ENCODE measurements at regions not wholly inside any gene's neighbourhood (a gene's known extent, or its start where the extent isn't known, plus 50 kb on each side); places are given as distances from the start of the nearest gene placed in this dataset.
"Not testable (repeated sequence)": the region's sequence is repeated elsewhere in the genome, so short reads cannot be mapped to it uniquely, and the experiment has no call there.

- no peak for DNase-seq
These were observed 458.3 kb upstream of the CBLB start for GRCh38 chr3:106326941-106327695.

GRCh38 chr3:106327696-106328025, 458.8 kb upstream of the CBLB start:
- no peak for DNase-seq

GRCh38 chr3:106328224-106328623, 459.4 kb upstream of the CBLB start:
- DNase-seq: no peak

DNA sequence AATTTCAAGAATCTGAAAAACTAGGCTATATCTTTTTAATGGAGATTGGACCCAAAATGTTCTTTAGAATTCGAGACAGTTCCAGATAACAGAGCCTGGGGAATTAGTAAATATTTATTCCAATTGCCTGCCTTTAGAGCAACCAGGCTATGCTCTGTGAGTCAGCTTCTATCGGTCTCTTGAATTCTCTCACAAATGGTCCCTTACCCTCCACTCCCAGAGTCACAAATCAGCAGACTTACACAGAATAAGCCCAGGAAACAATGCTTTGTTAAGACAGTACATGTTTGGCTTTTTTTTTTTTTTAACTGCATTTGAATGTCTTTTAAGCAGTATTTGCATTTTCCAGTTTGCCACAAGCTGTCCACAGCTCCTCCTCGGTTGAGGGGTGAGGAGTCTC, 460.7 kb upstream of the CBLB start:
- no peak for DNase-seq

DNA sequence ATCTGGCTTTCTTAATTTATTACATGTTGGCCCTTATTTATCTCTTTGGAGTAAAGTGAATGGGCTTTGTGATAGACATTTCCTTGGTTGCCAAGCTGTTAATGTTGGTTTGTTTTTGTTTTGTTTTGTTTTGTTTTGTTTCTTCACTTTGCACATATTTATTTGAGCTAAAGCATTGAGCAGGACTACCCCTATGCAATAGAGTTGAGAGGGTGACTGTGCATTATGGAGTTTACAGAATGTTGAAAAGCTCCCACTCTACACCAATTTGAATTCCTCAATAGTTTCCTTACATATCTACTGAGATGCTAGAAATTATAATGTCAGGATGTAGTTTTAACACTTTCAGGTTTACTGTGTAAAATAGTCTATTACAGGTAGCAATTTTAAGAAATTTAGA, 462.8 kb upstream of the CBLB start:
- no peak for DNase-seq

DNA sequence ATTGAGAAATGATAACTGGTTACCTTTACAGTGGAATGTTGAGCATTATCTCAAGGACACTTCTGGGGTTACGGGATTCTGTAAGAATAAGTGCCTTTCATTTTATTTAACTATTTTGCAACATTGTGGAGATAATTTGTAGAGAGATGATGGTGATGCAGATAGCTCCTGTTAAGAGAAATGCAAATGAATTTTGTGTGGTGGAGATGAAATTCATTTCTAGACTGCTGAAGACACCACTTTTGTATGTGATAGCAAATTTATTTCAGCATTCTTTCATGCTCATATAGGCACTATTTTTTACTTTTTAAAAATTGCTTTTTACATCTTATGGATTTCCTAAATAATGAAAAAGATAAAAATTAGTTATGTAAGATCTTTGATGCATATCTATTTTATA, 463.3 kb upstream of the CBLB start:
- no peak for DNase-seq

DNA sequence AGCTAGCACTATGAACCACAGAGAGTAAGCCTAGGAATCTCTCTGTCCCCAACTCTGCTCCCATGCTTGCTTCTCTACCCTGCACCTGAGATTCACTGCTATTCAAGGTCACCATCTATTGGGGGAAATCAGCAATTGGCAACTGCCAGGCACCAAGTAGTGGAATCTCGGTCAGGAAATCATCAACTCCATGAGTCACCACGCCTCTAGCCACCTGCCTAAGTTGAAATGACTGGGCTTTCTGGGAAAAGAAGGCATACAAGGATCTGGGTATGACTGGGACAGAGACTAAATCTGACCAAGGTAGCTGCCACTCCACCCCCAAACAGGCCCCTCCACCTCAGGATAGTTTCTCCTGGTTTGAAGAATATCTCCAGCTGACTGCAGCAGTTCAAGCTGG, 464.1 kb upstream of the CBLB start:
- DNase-seq: no peak

DNA sequence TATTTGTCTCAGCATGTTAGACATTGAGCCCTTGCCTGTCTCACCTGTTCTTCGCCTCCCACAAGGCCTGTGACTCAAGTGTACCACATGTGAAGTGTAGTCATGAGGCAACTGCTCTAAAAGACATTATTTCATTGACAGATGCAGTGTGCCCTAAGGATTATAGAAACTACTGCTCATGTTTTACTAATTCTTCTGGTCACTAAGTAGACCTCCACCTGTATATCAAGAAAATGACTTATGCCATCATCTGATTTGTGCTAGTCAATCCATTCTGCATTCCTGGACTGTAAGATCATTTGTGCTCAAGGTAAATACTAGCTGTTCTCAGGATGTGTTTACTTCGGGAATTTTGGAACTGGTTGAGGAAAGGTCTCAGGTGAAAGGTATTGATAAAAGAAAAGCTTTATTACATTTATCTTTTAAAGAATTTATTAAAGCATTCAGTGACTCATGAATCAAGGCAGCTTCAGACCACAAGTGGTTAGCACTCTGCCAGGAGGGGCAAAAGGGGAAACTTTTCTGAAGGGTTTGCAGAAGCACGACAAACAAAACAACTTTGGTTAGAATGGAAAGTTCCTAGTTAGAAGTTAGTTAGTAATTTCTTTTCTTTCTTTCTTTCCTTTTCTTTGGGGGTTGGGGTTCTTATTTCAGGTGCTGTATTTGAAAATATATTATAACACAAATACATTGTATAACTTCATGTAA, 465.3 kb upstream of the CBLB start:
- peak; percentile 37 for DNase-seq

DNA sequence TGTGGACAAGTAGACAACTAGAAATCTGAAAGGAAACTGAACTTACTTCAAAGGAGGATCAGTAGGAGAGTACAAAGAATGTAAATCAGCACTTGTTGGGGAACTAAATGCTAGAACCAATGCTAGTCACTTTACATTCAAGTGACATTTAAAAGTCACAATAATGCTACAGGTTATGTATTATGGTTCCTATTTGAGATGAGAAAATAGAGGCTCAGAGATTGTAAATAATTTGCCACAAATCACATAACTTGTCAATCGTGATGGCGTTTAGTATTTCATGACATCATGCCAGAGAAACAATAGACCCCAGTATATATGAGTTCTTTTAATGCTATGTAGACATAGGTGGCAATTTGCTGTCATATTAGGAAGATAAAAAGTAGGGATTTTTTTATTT, 467.8 kb upstream of the CBLB start:
- no peak for DNase-seq

DNA sequence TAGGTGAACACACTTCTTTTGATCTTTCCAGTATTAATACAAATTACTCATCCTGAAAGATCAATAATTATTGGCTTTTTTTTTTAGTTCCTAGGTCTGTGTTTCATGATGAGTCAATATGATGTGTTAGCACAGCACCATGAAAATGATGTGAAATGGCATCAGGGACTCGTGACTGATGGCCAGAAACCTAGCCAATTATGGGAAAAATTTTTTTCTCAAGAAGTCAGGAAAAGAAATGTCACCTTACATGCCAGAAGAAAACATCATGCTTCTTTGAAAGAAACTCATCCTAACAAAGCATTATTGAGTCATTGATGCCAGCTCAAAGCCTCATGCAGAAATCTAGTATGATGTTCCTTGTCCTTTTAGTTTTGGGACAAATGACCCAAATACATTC, 468.3 kb upstream of the CBLB start:
- no peak for DNase-seq

DNA sequence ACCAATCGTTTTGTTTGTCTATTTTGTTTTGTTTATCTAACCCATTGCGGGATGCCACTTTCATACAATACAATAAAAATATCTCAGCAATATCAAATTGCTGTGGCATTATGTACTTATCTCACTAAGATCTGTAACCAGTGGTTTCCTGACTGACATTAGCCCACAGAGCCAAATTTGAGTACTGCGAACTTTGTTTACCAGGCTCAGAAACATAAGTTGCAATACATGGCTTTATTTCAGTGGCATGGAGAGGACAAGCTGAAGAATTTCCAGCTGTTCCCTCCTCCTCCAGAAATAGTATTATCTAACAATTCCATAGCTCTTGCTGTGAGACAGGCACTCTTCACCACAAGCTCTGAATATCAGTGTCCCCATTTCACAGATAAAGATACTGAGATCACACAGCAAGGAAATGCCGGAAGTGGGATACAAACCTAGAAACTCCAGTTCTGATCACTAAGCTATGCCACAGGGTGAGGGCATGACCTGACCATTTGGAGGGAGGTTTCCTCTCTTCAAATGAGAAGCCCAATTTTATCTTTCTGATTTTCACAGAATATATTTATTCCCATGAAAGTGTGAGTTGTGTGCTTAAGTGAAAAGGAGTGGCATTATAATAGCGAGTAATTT, 469.9 kb upstream of the CBLB start:
- DNase-seq: no peak

- DNase-seq: no peak
These were observed 470.7 kb upstream of the CBLB start for GRCh38 chr3:106339551-106339950.

GRCh38 chr3:106341087-106341486, 472.3 kb upstream of the CBLB start:
- no peak for DNase-seq

- DNase-seq: no peak
These were observed 472.9 kb upstream of the CBLB start for GRCh38 chr3:106341586-106342162.

DNA sequence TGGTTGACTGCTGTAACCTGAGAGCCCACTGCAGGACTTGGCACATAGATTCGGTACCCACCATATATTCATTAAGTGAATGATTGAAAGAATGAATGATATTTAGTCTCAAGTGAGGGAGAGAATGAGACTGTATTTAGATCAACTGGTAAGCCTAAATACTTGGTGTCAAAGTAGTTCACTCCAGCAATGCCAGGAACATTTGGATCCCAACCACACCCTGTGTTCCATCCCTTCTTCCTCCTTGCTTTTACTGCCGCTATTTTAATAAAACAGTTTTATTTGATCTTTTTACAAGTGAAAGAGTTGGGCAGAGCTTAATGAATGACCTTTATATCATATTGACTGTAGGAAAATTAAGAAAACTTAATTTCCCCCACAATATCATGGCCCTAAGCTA, 473.6 kb upstream of the CBLB start:
- DNase-seq: no peak

DNA sequence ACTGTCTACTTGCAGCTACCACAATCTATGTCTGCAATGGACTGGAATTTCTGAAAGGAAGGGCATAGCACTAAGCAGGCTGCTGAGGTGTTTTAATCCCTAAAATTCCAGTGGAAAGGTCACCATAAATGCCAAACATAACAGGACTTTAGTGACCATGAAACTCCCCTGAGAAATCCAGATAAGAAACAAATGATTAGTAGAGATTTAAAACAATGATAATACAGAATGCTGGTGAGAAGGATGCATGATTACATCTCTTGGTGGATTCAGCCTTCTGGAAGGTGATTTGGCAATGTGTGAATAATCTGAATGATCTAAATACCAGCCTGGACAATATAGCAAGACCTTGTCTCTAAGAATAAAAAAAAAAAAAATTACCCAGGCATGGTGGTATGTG, 475.0 kb upstream of the CBLB start:
- DNase-seq: no peak

DNA sequence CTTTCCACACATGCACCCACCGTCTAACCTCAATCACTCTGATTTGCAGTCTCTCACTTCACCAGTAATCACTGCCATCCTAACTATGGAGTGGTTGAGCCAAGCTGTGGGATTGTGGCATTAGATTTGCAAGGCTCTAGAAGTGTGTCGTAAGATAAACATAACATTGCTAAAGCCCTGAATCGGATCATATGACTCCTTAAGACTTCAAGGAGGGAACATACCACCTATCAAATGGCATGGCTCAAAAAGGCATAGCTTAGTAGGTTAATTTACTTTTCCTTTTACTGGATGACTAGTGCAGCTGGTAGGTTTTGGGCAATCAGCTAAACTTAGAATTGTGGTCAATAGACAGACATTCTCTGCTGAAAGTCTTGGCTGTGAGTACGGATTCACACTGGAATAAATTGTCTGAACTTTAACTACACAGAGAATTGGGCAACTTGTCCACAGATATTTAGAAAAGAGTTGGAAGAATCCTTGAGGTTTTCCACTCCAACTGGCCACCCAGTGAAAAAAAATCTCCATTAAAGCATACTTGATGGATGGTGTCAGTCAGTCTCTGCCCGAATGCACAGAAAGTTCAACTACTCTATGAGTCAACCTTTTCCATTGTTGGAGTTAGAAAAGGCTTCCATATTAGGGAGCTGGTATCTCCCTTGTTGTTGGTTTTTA, 476.7 kb upstream of the CBLB start:
- DNase-seq: no peak

GRCh38 chr3:106347350-106347749, 478.5 kb upstream of the CBLB start:
- no peak for DNase-seq

- no peak for DNase-seq
These were observed 479.4 kb upstream of the CBLB start for GRCh38 chr3:106348139-106348690.

DNA sequence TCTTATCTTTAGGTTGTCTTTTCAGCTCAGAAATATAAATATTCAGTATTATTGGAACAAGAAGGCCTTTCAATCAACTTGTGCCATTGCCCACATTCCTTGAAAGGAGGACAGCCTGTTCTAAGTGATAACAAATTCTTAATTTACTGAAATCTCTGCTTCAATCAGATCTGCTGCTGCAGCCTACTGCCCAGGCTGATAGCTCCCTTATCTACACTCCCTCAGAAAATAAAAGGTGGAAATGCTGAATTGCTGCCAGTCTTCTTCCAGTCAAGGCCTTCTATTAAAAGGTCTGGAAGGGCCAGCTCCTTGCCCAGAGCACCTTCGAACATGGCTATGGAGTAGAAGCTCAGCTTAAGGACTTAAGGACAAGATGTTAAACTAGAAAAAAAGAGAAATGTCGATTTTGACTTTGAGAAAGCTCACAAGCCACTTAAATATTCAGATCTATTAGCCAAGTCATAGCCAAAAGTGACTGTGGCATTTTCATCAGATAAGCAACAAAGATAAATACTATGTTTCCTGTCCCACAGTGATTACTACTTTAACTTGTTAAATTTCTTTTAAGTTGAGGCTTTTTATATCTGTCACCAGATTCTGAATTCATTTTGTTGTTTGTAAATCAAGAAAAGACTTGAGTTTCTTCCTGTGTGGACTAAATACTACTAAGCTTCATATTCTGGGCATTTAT, 480.5 kb upstream of the CBLB start:
- DNase-seq: no peak

GRCh38 chr3:106355873-106356272, 487.1 kb upstream of the CBLB start:
- no peak for DNase-seq

- no peak for DNase-seq
These were observed 490.9 kb upstream of the CBLB start for GRCh38 chr3:106359692-106360091.

GRCh38 chr3:106360901-106361300, 492.1 kb upstream of the CBLB start:
- DNase-seq: not testable (repeated sequence)
